Lung (tissue), 11 donors: ENCODE measurements at regions not wholly inside any gene's neighbourhood (a gene's known extent, or its start where the extent isn't known, plus 50 kb on each side); places are given as distances from the start of the nearest gene placed in this dataset.

ENCODE experiments used
- ATAC-seq: fragments of 200-7000 bp; cut with Tn5 transposase; one replicate; pipeline ENCODE4 v1.9.1; 2020; ENCODE audit warnings: moderate number of reproducible peaks; ENCODE audit not compliant: insufficient read depth, low FRiP score
- DNase-seq, 3 donors: peaks; one replicate each; pipeline ENCODE4 v3.0.0-alpha.2; 2013 to 2017
- H3K27ac ChIP-seq, 2 donors: one replicate each; pipeline ENCODE4 v1.5.1; 2013; ENCODE audit warnings: mild to moderate bottlenecking in 2 of 2, moderate library complexity in 2 of 2, control low read depth in 1 of 2, inconsistent platforms in 1 of 2, low read depth in 1 of 2, low read length in 1 of 2
- H3K27me3 ChIP-seq, 3 donors: one replicate each; pipeline ENCODE4 v1.5.1; 2013; ENCODE audit warnings: low read length in 2 of 3; ENCODE audit not compliant: control insufficient read depth in 3 of 3, insufficient read depth in 3 of 3
- H3K36me3 ChIP-seq, 4 donors: one replicate each; pipeline ENCODE4 v1.5.1; 2013; ENCODE audit warnings: low read length in 4 of 4, mild to moderate bottlenecking in 1 of 4, moderate library complexity in 1 of 4; ENCODE audit not compliant: control insufficient read depth in 4 of 4, insufficient read depth in 4 of 4
- H3K4me1 ChIP-seq, 5 donors: one replicate each; pipeline ENCODE4 v1.5.1; 2013; ENCODE audit warnings: low read length in 5 of 5, mild to moderate bottlenecking in 2 of 5, moderate library complexity in 1 of 5; ENCODE audit not compliant: control insufficient read depth in 5 of 5, insufficient read depth in 5 of 5
- H3K4me3 ChIP-seq: one replicate; pipeline ENCODE4 v1.5.1; 2013; ENCODE audit warnings: mild to moderate bottlenecking, control low read depth, moderate library complexity
- H3K9ac ChIP-seq, 2 donors: one replicate each; pipeline ENCODE4 v1.5.1; 2013; ENCODE audit warnings: low read length in 2 of 2, control low read depth in 1 of 2; ENCODE audit not compliant: insufficient read depth in 1 of 2
- H3K9me3 ChIP-seq, 4 donors: one replicate each; pipeline ENCODE4 v1.5.1; 2013; ENCODE audit warnings: low read length in 3 of 4, mild to moderate bottlenecking in 1 of 4, moderate library complexity in 1 of 4; ENCODE audit not compliant: control insufficient read depth in 4 of 4, insufficient read depth in 3 of 4
- CTCF ChIP-seq: IDR thresholded peaks from 2 replicates; pipeline ENCODE4 v1.5.1; 2012; ENCODE audit warnings: mild to moderate bottlenecking; ENCODE audit errors: control extremely low read depth, extremely low read depth
- WGBS, 2 donors: extraction: QIAGEN DNeasy Blood & Tissue Kit; methylation state at CpG; one replicate each; pipeline ENCODE4 v1.1.7; 2013; 5-methylcytosine and 5-hydroxymethylcytosine counted together
- donor health status: control.
- donor health status: control.
- donor health status: Bipolar disorder and iron deficiency.
- donor health status: healthy.
- donor health status: DM: yes; HTN: yes; CAD: no.

GRCh38 chr5:91438871-91439270 is 55.8 kb upstream of the ARRDC3 start:
- Histone ChIP-seq H3K4me1 (no peaks in the 10 kb centered on the region), H3K27me3 (no peaks in the 10 kb centered on the region), H3K9ac (no peak overlapping the region), H3K27ac (no peak overlapping the region), H3K9me3 (no peaks in the 10 kb centered on the region), H3K4me3 (no peak overlapping the region), H3K36me3 (no peaks in the 10 kb centered on the region)
- DNase-seq (no peak), ATAC-seq (no peak)
- WGBS, 2 donors, result 100% methylated on average over 1 of the region's 1 CpG
- no peak for TF ChIP-seq CTCF

GRCh38 chr5:91436241-91436640 is 53.1 kb upstream of the ARRDC3 start:
- 87 to 89% methylated on average over 3 of the region's 3 CpGs for WGBS, 2 donors
- no peak for ATAC-seq

GRCh38 chr5:91434348-91434747 is 51.2 kb upstream of the ARRDC3 start:
- H3K9ac ChIP-seq, result no peak overlapping the region
- no peaks in the 10 kb centered on the region for H3K4me1 ChIP-seq
- H3K27me3 ChIP-seq, result no peaks in the 10 kb centered on the region
- H3K9me3 ChIP-seq, result peaks cover 0 to 3% (median 1%) of the 10 kb centered on the region in 4 donors
- H3K4me3 ChIP-seq, result no peak overlapping the region
- no peaks in the 10 kb centered on the region for H3K36me3 ChIP-seq
- H3K27ac ChIP-seq, result no peak overlapping the region
- ATAC-seq (no peak), DNase-seq (no peak)
- no peak for TF ChIP-seq CTCF

More at GRCh38 chr5:91436241-91436640, 53.1 kb upstream of the ARRDC3 start:
- Histone ChIP-seq H3K27me3 (no peaks in the 10 kb centered on the region), H3K9me3 (no peaks in the 10 kb centered on the region), H3K27ac (no peak overlapping the region), H3K4me1 (no peaks in the 10 kb centered on the region), H3K9ac (no peak overlapping the region), H3K4me3 (no peak overlapping the region), H3K36me3 (no peaks in the 10 kb centered on the region)
- no peak for DNase-seq
- no peak for TF ChIP-seq CTCF

GRCh38 chr5:91433861-91434260 is 50.7 kb upstream of the ARRDC3 start:
- Histone ChIP-seq H3K36me3 (no peaks in the 10 kb centered on the region), H3K4me1 (no peaks in the 10 kb centered on the region), H3K27me3 (no peaks in the 10 kb centered on the region), H3K9me3 (peaks cover 0 to 5% (median 2%) of the 10 kb centered on the region in 4 donors), H3K9ac (no peak overlapping the region), H3K27ac (no peak overlapping the region), H3K4me3 (no peak overlapping the region)
- TF ChIP-seq CTCF, result no peak
- no peak for ATAC-seq
- WGBS, 2 donors, result 85 to 100% methylated on average over 1 of the region's 1 CpG
- no peak for DNase-seq
